GM23338 (cell line): ENCODE measurements at regions not wholly inside any gene's neighbourhood (a gene's known extent, or its start where the extent isn't known, plus 50 kb on each side); places are given as distances from the start of the nearest gene placed in this dataset.
A peak's percentile ranks its signal among the peaks of the same experiment; 100 is the strongest.

Source experiments
- ATAC-seq: fragments of 200-7000 bp; cut with Tn5 transposase; 3 replicates; pipeline ENCODE4 v1.9.1; 2020
- DNase-seq: peaks from one replicate; pipeline ENCODE4 v3.0.0-alpha.2; 2015; ENCODE audit warnings: low spot score
- H2AFZ ChIP-seq: fragments of 200-600 bp; sonication (generic); 2 replicates; pipeline ENCODE4 v1.8.0; 2016; ENCODE audit warnings: antibody characterized with exemption, mild to moderate bottlenecking, moderate library complexity
- H3F3A ChIP-seq: fragments of 200-600 bp; sonication (generic); replicated peaks from 2 replicates; pipeline ENCODE4 v1.8.0; 2017; ENCODE audit warnings: antibody characterized with exemption, mixed run types, low read depth
- H3K27ac ChIP-seq: fragments of 200-600 bp; sonication (generic); 2 replicates; pipeline ENCODE4 v1.6.1; 2016; ENCODE audit warnings: low read depth
- H3K27me3 ChIP-seq: fragments of 200-600 bp; sonication (generic); 2 replicates; pipeline ENCODE4 v1.8.0; 2016; ENCODE audit warnings: mild to moderate bottlenecking, mixed run types, moderate library complexity; ENCODE audit not compliant: insufficient read depth
- H3K36me3 ChIP-seq: fragments of 200-600 bp; sonication (generic); 2 replicates; pipeline ENCODE4 v1.8.0; 2016; ENCODE audit warnings: mild to moderate bottlenecking; ENCODE audit not compliant: insufficient read depth
- H3K4me1 ChIP-seq: fragments of 200-600 bp; sonication (generic); 2 replicates; pipeline ENCODE4 v1.8.0; 2016; ENCODE audit warnings: mild to moderate bottlenecking, moderate library complexity; ENCODE audit not compliant: insufficient read depth
- H3K4me2 ChIP-seq: fragments of 200-600 bp; sonication (generic); 2 replicates; pipeline ENCODE4 v1.7.1; 2017; ENCODE audit warnings: mixed run types
- H3K4me3 ChIP-seq: fragments of 200-600 bp; sonication (generic); 2 replicates; pipeline ENCODE4 v1.6.1; 2016; ENCODE audit warnings: mixed run types
- H3K79me2 ChIP-seq: fragments of 200-600 bp; sonication (generic); replicated peaks from 2 replicates; pipeline ENCODE4 v1.8.0; 2017; ENCODE audit warnings: mild to moderate bottlenecking; ENCODE audit not compliant: insufficient read depth
- H3K9me2 ChIP-seq: fragments of 200-600 bp; sonication (generic); 2 replicates; pipeline ENCODE4 v1.8.0; 2017; ENCODE audit not compliant: insufficient read depth
- H4K20me1 ChIP-seq: fragments of 200-600 bp; sonication (generic); replicated peaks from 2 replicates; pipeline ENCODE4 v1.8.0; 2017; ENCODE audit warnings: mild to moderate bottlenecking; ENCODE audit not compliant: insufficient read depth
- H3K27ac Mint-ChIP-seq: 2 replicates; pipeline ENCODE4 v1.8.0; 2020; ENCODE audit warnings: inconsistent platforms, mild to moderate bottlenecking, moderate library complexity, mixed read lengths
- H3K27me3 Mint-ChIP-seq: 3 replicates; pipeline ENCODE4 v1.8.0; 2022; ENCODE audit warnings: low read depth, mild to moderate bottlenecking, moderate library complexity, mixed read lengths, inconsistent platforms; ENCODE audit not compliant: insufficient read depth, poor library complexity
- H3K36me3 Mint-ChIP-seq: 3 replicates; pipeline ENCODE4 v1.8.0; 2021; ENCODE audit warnings: low read depth, mild to moderate bottlenecking, inconsistent platforms, moderate library complexity, mixed read lengths
- H3K4me1 Mint-ChIP-seq: 3 replicates; pipeline ENCODE4 v1.8.0; 2020; ENCODE audit warnings: mild to moderate bottlenecking, inconsistent platforms, mixed read lengths
- H3K4me3 Mint-ChIP-seq: 3 replicates; pipeline ENCODE4 v1.8.0; 2021; ENCODE audit warnings: moderate library complexity, mild to moderate bottlenecking, inconsistent platforms, mixed read lengths
- H3K9me3 Mint-ChIP-seq: 3 replicates; pipeline ENCODE4 v1.8.0; 2020; ENCODE audit warnings: moderate library complexity, mild to moderate bottlenecking, inconsistent platforms, mixed read lengths
- CREB1 ChIP-seq: fragments of 250-450 bp; sonication (Bioruptor Pico); IDR thresholded peaks from 2 replicates; pipeline ENCODE4 v1.5.0; 2020; ENCODE audit warnings: low read depth, mild to moderate bottlenecking, moderate library complexity
- CTCF ChIP-seq, 2 experiments: fragments of 200-600 bp in 1 of 2; sonication (generic) in 1 of 2; conservative IDR thresholded peaks; 2 replicates each; pipeline versions ENCODE4 v1.5.1 to v1.6.1; 2016 to 2017; ENCODE audit warnings: antibody characterized with exemption in 2 of 2, low read depth in 2 of 2, mild to moderate bottlenecking in 2 of 2, moderate library complexity in 1 of 2
- ETS1 ChIP-seq: IDR thresholded peaks from 2 replicates; pipeline ENCODE4 v1.6.1; 2016; ENCODE audit warnings: antibody characterized with exemption
- EZH2 ChIP-seq: fragments of 200-600 bp; sonication (generic); IDR thresholded peaks from one replicate; pipeline ENCODE4 v1.8.0; 2017; ENCODE audit warnings: antibody characterized with exemption, mild to moderate bottlenecking, low read depth; ENCODE audit not compliant: unreplicated experiment
- EZH2phosphoT487 ChIP-seq: fragments of 200-600 bp; sonication (generic); IDR thresholded peaks from one replicate; pipeline ENCODE4 v1.8.1; 2018; ENCODE audit warnings: antibody characterized with exemption; ENCODE audit not compliant: unreplicated experiment
- JUNB ChIP-seq: IDR thresholded peaks from one replicate; pipeline ENCODE4 v1.6.1; 2016; ENCODE audit warnings: antibody characterized with exemption; ENCODE audit not compliant: unreplicated experiment
- NANOG ChIP-seq: IDR thresholded peaks from 2 replicates; pipeline ENCODE4 v1.6.1; 2016; ENCODE audit warnings: antibody characterized with exemption, borderline replicate concordance
- POLR2AphosphoS5 ChIP-seq: IDR thresholded peaks from 2 replicates; pipeline ENCODE4 v1.6.1; 2016; ENCODE audit warnings: antibody characterized with exemption, low read depth
- REST ChIP-seq: IDR thresholded peaks from one replicate; pipeline ENCODE4 v1.6.1; 2018; ENCODE audit warnings: antibody characterized with exemption; ENCODE audit not compliant: unreplicated experiment
- STAT1 ChIP-seq: IDR thresholded peaks from one replicate; pipeline ENCODE4 v1.6.1; 2016; ENCODE audit warnings: antibody characterized with exemption; ENCODE audit not compliant: unreplicated experiment
- ZNF114 ChIP-seq: fragments of 250-450 bp; sonication (Bioruptor Pico); IDR thresholded peaks from 2 replicates; pipeline ENCODE4 v1.5.0; 2020; ENCODE audit warnings: mild to moderate bottlenecking, moderate library complexity
- ZNF331 ChIP-seq: fragments of 250-450 bp; sonication (Bioruptor Pico); IDR thresholded peaks from 2 replicates; pipeline ENCODE4 v1.5.0; 2020; ENCODE audit warnings: low read depth, mild to moderate bottlenecking, moderate library complexity
- TF ChIP-seq, protein P1 (sequence below): fragments of 250-450 bp; sonication (Bioruptor Pico); IDR thresholded peaks from 2 replicates; pipeline ENCODE4 v1.5.0; 2020; ENCODE audit warnings: mild to moderate bottlenecking, moderate library complexity

- H3K27me3 ChIP-seq: no peaks in the 10 kb centered on the region
- peak overlapping the region; percentile 76; the same call in 1 of the 2 replicates for H3K27ac Mint-ChIP-seq
- TF ChIP-seq CREB1 (no peak), CTCF (conservative IDR thresholded peaks at IDR 0.05; ENCODE audit: low read depth in 2 of 2) (no peak), POLR2AphosphoS5 (no peak), REST (no peak), ZNF114 (no peak), NANOG (no peak), ZNF331 (CRISPR knock-in tag) (no peak), STAT1 (no peak), JUNB (no peak), EZH2phosphoT487 (no peak), ETS1 (no peak), EZH2 (no peak)
- TF ChIP-seq, protein P1, sequence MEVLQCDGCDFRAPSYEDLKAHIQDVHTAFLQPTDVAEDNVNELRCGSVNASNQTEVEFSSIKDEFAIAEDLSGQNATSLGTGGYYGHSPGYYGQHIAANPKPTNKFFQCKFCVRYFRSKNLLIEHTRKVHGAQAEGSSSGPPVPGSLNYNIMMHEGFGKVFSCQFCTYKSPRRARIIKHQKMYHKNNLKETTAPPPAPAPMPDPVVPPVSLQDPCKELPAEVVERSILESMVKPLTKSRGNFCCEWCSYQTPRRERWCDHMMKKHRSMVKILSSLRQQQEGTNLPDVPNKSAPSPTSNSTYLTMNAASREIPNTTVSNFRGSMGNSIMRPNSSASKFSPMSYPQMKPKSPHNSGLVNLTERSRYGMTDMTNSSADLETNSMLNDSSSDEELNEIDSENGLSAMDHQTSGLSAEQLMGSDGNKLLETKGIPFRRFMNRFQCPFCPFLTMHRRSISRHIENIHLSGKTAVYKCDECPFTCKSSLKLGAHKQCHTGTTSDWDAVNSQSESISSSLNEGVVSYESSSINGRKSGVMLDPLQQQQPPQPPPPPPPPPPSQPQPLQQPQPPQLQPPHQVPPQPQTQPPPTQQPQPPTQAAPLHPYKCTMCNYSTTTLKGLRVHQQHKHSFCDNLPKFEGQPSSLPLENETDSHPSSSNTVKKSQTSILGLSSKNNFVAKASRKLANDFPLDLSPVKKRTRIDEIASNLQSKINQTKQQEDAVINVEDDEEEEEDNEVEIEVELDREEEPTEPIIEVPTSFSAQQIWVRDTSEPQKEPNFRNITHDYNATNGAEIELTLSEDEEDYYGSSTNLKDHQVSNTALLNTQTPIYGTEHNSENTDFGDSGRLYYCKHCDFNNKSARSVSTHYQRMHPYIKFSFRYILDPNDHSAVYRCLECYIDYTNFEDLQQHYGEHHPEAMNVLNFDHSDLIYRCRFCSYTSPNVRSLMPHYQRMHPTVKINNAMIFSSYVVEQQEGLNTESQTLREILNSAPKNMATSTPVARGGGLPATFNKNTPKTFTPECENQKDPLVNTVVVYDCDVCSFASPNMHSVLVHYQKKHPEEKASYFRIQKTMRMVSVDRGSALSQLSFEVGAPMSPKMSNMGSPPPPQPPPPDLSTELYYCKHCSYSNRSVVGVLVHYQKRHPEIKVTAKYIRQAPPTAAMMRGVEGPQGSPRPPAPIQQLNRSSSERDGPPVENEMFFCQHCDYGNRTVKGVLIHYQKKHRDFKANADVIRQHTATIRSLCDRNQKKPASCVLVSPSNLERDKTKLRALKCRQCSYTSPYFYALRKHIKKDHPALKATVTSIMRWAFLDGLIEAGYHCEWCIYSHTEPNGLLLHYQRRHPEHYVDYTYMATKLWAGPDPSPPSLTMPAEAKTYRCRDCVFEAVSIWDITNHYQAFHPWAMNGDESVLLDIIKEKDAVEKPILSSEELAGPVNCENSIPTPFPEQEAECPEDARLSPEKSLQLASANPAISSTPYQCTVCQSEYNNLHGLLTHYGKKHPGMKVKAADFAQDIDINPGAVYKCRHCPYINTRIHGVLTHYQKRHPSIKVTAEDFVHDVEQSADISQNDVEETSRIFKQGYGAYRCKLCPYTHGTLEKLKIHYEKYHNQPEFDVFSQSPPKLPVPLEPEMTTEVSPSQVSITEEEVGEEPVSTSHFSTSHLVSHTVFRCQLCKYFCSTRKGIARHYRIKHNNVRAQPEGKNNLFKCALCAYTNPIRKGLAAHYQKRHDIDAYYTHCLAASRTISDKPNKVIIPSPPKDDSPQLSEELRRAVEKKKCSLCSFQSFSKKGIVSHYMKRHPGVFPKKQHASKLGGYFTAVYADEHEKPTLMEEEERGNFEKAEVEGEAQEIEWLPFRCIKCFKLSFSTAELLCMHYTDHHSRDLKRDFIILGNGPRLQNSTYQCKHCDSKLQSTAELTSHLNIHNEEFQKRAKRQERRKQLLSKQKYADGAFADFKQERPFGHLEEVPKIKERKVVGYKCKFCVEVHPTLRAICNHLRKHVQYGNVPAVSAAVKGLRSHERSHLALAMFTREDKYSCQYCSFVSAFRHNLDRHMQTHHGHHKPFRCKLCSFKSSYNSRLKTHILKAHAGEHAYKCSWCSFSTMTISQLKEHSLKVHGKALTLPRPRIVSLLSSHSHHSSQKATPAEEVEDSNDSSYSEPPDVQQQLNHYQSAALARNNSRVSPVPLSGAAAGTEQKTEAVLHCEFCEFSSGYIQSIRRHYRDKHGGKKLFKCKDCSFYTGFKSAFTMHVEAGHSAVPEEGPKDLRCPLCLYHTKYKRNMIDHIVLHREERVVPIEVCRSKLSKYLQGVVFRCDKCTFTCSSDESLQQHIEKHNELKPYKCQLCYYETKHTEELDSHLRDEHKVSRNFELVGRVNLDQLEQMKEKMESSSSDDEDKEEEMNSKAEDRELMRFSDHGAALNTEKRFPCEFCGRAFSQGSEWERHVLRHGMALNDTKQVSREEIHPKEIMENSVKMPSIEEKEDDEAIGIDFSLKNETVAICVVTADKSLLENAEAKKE (CRISPR knock-in tag): no peak
- H3K79me2 ChIP-seq: no peaks in the 10 kb centered on the region
- H3K4me2 ChIP-seq: no peak overlapping the region
- ATAC-seq: no peak
- H4K20me1 ChIP-seq: no peaks in the 10 kb centered on the region
- H3K27ac ChIP-seq: no peak overlapping the region
- H3K9me2 ChIP-seq: peaks cover 6% of the 10 kb centered on the region
- peaks cover 3% of the 10 kb centered on the region; the same call in 2 of the 3 replicates for H3K4me1 Mint-ChIP-seq
- H3F3A ChIP-seq: no peaks in the 10 kb centered on the region
- DNase-seq: no peak
- H3K9me3 Mint-ChIP-seq: peaks cover 25% of the 10 kb centered on the region
- H3K36me3 Mint-ChIP-seq: peaks cover 24% of the 10 kb centered on the region
- H3K36me3 ChIP-seq: no peaks in the 10 kb centered on the region
- H3K4me3 ChIP-seq: no peak overlapping the region
- H3K4me3 Mint-ChIP-seq: no peak overlapping the region
- H3K4me1 ChIP-seq: no peaks in the 10 kb centered on the region
- no peak overlapping the region for H2AFZ ChIP-seq
- H3K27me3 Mint-ChIP-seq: peaks cover 3% of the 10 kb centered on the region
Measured at GRCh38 chr3:83354205-83354604, 1592.8 kb upstream of the GBE1 start.
